HG03039 (cell line): ENCODE measurements at regions not wholly inside any gene's neighbourhood (a gene's known extent, or its start where the extent isn't known, plus 50 kb on each side); places are given as distances from the start of the nearest gene placed in this dataset.
"Not testable (repeated sequence)": the region's sequence is repeated elsewhere in the genome, so short reads cannot be mapped to it uniquely, and the experiment has no call there.

Experiments
- ATAC-seq: cut with Tn5 transposase; IDR thresholded peaks from one replicate; pipeline ENCODE4 v1.9.1; 2021; ENCODE audit warnings: mild to moderate bottlenecking, moderate library complexity; ENCODE audit not compliant: unreplicated experiment

DNA sequence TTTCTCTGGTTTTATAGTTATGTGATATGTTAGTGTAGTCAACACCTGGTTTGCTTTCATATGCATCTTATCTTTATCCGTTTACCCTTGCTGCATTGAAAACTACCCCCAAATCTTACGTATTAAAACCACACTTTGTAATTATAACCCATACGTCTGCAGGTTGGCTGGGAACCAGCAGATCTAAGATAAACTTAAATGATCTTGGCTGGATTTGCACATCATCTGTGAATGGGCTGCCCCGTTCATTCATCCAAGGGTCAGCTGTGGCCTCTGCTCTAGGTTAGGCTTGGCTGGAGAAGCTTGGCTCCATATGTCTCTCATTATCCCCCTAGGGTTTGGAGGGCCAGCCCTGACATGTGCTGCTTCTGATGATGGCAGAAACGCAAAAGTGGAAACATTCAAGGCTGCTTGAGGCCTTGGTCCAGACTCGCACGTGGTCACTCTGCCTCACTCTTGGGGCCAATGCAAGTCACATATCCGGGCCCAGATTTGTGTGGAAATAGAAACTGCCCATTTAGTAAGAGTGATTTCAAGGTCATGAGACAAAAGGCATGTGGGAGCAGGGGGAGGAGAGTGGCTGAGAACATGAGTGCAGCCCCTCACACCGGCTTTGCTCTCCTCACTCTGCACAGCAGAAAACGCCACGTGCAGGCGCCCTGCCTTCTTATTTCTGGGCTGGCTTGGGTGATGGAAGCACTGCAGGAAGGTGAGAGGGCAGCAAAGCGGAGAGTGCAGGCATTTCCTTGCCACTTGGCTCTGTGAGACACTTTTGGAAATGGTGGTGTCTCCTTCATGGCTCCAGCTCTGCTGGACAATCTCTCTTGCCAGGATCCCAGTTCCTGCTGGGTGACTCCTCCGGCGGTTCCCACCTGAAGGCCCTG lies 553.8 kb downstream of the GLRX3 start:
- no peak for ATAC-seq

DNA sequence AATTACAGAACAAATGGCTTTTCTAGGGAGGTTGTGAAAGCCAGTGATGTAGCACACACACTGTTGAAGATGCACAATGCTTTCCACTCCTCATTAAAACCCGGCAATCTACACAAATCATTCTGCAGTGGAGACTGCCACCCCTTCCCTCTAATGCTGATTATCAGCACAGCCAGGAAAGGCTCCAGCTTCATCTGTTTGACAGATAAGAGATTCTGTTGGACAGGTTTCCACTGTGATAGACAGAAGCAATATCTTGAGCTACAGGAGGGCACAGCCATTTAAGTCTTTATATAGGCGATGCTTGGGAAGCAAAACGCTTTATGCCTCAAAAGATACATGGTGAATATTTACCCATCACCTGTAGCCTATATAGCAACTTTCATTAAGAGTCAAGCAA lies 555.6 kb downstream of the GLRX3 start:
- no peak for ATAC-seq

DNA sequence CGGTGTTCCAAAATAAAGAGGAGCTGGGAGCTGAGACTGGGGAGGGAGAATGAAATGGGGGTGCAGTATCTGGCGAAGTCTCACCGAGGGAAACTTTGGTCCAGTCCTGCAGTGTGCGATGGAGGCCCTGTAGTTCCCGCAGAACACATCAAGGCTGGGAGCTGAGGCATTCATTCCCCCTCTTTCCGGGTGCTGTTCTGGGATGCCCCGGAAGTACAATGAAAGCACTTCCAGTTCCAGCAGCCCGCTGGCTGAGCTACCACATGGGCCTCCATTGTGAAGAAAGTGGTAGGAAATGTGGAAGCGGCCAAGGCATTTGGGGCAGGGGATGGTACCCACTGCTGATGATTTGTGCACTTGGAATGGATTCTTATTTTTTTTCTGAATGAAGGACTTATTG lies 560.7 kb downstream of the GLRX3 start:
- no peak for ATAC-seq

DNA sequence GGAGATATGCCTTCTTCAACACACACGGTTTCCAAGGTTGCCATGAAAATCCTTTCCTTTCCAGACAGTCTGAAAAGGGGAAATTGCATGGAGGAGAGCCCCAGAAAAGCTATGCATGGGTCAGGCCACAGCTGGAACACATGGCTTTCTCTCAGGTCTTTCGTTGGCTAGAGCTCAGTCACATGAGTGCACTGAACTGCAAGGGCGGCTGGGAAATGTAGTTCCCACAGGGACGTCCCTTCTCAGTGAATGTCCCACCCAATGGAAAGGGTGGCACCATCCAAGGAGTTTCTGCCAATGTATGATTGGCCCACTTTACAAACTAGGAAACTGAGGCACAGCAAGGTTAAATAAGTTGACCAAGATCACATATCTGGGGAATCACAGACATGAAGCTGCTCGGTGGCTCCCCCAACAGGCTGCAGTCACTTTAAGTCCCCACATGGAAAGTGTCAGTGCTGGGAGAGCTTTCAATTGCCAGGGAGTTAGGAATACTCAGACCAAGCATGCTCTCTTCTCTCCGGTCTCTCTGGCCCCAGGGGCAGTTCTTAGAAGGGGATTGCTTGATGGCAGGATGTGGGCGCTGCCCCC lies 571.3 kb downstream of the GLRX3 start:
- ATAC-seq: no peak

DNA sequence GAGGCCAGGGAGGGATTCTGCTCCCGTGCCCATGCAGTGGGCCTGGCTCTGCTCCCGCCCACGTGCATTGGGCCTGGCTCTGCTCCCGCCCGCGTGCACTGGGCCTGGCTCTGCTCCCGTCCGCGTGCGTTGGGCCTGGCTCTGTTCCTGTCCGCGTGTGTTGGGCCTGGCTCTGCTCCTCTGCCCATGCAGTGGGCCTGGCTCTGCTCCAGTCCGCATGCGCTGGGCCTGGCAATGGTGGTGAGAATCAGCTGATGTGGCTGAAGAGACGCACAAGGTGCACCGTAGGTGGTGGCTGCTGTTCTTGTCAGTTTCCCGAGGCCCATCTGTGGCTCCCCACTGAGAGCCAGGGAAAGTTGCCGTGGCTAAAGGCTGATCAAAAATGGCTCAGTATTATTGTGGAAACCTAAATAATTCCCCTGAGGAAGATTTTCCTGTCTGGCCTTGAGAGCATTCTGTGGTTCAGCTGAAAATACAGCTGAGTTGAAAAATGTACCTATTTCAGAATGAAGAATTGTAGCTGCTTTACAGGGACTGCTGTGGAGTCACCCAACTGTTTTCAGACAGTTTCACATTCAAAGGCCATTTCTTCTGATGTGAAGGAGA lies 572.4 kb downstream of the GLRX3 start:
- no peak for ATAC-seq

DNA sequence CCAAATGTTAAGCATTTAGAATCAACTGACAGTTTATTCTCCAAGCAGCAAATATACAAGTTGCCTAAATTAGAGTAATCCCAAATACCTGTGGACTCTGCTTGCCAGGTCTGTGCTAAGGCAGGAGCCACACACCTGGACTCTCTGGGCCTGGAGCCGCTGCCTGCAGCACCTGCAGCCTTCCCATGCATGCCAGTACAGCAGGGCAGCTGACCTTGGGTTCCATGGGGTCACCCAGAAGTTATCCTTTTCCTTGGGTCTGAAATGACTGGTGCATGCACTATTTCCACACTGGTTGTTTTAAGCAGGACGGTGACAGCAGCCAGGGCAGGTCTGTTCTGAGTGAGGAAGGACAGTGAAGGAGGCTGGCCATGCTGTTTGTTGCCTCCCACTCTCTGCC lies 573.2 kb downstream of the GLRX3 start:
- no peak for ATAC-seq

DNA sequence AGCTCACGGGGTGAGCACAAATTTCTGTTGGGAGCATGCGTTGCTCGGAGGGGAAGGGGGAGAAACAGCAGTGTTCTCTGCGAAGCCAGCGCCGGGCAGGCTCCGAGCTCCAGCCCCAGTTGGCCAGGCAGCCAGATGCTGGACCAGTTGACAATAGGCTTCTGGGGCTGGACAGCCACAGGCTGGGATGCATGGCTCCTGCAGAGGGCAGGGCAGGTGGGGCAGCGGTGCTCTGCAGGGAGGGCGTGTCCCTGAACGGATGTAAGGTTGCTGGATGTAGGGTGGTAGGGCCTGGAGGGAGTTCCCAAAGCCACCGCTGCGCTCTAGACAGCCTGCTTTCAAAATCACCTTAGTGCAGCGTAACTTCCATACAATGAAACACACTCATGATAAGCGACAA lies 574.9 kb downstream of the GLRX3 start:
- ATAC-seq: no peak

DNA sequence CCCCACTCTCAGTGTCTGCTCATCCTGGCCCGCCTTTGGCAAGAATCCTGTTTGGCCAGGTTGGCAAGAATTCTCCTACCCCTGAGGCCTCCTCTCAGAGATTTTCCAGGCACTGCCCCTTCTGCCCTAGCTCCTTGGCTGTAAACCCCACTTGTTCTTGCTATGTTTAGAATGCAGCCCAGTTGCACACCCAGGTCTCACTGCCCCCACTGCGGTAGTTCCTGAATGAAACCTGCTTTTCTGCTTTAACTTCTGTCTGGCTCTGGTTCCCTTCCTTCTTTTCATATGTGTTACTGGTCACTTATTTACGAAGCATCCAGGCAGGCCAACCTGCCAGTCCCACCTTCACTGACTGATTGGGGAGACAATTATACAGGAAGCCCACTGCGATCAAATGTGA lies 576.9 kb downstream of the GLRX3 start:
- ATAC-seq: no peak

DNA sequence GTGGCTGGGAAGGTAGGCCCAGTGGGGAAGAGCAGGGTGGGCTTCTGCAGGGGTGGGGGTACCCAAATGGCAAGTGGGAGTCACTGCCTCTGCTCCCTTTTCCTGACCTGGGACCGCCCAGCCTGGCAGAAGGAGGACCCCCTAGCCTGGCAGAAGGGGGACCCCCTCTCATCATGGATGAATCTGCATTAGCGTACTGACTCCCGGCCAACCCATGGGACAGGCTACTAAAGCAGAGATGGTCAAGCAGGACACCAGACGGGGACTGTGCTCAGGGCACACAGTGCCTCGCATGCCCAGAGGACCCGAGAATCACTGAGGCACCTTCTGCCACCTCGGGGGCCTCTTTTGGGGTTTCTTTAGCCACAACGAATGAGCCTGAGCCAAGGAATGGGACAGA lies 577.5 kb downstream of the GLRX3 start:
- no peak for ATAC-seq

DNA sequence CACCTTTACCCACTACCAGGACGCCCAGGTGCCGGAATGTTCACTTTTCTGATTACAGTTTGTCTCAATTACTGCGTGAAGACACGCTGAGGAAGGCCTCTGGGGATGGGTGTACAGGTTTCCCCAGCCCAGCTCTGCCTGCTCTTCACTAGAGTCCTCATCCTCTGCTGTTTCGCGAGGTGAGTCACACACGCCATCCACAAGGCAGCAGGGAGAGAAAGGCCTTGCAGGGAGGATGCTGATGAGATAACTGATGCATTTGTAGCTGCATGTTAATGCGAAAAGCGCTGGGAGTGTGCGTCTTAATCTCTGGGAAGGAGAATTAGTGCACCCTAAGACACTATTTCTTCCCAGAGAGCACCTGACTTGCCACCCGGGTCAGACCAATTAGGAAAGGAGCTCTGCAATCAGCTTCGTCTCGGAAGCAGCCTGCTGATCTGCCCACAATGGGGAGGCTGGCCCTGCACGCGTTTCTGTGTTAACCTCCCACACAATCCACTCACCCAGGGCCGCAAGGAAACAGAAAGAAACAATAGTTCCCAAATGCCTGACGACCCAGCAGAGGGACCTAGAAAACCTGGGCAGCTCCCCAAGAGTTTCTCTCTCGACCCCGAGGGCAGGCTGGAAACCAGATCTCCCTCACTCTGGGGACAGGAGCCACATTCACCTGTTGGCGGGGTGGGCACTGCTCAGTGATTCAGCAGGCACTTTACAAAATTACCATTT lies 578.7 kb downstream of the GLRX3 start:
- no peak for ATAC-seq

DNA sequence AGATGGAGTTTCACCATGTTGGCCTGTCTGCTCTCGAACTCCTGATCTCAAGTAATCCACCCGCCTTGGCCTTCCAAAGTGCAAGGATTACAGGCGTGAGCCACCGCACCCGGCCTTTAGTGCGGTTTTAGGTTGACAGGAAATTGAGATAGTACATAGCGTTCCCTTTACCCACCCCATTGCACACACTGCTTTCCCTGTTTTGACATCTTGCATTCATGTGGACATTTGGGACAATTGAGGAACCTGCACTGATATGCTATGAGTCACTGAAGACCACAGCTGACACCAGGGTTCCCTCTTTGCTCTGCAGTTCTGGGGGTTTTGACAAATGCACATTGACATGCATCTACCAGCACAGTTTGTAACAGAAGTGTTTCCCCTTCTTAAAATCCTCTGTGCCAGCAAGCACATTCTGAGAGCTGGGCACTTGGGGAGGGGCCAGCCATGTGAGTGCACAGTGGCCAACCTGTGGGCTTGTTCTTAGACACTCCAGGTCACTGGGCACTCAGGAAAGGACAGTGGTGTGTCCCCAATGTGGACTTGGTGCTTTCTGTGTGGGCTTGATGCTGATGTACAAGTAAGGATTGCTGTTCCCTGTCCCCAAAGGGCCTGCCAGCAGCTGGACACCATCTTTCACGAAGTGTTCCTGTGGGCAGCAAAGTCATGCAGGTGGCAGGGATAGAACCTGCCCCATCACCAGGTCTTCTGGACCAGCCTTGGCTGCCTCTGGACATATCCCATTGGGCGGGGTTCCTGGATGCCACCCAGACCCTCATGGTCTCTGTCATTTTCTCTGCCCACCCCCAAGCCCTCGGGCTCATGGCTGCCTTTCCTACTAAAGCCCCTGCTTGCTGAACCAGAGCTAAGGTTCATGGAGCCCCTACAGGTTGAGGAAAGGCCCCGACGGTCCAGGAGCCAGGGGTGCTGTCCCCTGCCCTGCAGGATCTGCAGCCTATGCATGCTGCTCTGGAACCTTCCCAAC lies 579.8 kb downstream of the GLRX3 start:
- ATAC-seq: no peak

DNA sequence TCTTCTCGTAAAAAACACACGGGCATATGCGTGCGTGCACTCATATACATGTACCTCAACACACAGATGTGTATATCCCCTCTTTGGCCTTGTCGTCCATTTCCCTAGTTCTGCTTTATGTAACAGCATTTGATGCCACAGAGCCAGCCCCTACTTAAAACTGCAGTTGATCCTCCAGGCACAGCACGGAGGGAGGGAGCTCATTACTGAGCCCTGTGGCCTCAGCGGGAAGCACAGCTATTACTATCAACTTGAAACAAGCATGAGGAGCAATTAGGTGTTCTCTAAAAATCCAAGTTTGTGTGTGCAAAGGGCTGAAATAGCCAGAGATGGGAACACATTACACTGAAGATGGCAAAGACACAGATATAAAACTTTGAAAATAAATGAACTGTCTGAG lies 580.9 kb downstream of the GLRX3 start:
- no peak for ATAC-seq

DNA sequence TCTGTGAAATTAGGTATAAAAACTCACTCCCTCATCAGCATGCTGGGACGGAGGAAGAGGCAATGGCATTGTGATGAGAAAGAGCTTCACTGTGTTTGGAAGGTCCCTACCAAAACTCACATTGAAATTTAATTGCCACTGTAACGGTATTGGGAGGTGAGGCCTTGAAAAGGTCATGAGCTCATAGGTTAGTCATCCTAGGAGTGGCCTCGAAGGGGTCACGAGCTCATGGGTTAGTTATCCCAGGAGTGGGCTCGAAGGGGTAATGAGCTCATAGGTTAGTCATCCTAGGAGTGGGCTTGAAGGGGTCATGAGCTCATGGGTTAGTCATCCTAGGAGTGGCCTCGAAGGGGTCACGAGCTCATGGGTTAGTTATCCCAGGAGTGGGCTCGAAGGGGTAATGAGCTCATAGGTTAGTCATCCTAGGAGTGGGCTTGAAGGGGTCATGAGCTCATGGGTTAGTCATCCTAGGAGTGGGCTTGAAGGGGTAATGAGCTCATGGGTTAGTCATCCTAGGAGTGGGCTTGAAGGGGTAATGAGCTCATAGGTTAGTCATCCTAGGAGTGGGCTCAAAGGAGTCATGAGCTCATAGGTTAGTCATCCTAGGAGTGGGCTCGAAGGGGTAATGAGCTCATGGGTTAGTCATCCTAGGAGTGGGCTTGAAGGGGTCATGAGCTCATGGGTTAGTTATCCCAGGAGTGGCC lies 582.7 kb downstream of the GLRX3 start:
- ATAC-seq: not testable (repeated sequence)

DNA sequence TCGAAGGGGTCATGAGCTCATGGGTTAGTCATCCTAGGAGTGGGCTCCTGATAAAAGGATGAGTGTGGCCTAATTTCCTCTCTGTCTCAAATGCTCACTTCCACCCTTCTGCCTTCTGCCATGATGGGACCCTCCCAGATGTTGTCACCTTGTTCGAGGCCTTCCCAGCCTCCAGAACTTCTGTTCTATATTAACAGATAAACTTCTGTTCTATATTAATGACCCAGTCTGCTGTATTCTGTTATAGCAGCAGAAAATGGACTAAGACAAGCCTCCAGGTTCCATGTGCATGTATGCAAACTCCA lies 583.2 kb downstream of the GLRX3 start:
- ATAC-seq: no peak

DNA sequence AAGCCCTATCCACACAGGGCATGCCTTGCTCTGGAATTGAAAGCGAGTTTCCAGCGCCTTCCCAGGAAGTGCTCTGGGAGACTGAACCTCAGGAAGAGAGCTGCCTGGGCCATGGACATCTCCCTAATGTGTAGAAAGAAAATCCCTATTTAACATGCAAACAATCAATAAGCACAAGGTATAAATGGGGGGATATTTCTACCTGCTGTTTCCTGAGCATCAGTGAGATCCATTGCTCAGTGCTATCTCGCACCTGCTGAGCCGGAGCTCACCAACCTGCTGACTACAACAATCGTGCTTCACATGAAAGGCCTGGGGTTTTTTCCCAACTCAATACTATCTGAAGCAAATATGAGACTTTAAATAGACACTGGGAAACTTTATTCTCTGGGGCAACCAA lies 584.0 kb downstream of the GLRX3 start:
- no peak for ATAC-seq

DNA sequence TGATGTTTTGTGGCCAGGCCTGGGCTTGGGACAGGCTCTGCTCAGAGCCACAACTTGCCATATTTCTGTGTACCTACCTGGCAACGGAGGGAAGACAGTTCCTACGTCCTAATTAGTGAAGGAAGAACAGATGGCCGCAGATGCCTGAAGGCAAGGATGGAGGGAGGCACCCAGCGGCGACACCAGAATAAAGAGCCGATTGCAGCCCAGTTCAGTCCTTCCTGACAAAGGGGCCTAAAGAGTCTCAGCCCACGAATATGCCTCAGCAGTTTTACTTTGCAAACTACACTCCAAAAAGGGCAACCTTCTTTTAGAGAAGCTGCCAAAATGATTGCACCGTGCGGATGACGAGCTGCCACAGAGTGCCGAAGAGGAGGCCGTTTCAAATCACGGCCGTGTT lies 585.8 kb downstream of the GLRX3 start:
- ATAC-seq: no peak

DNA sequence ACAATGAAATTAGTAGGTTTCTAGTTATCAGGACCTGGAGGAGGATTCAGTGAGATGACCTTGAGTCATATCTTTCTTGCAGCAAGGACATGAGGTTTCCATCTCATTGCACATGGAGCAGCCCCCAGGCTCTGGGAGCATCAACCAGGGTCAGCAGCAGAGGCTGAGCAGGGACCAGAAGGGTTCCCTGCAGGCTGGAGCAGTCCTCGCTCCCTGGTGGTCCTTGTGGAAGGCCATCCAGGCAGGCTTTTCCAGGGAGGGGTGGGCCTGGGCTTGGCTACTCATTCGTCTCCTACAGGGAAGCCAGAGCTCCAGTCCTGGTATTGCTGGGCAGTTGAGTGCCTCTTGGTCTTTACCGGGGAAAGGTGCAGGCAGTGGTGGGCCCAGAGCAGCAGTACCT lies 587.5 kb downstream of the GLRX3 start:
- ATAC-seq: no peak

DNA sequence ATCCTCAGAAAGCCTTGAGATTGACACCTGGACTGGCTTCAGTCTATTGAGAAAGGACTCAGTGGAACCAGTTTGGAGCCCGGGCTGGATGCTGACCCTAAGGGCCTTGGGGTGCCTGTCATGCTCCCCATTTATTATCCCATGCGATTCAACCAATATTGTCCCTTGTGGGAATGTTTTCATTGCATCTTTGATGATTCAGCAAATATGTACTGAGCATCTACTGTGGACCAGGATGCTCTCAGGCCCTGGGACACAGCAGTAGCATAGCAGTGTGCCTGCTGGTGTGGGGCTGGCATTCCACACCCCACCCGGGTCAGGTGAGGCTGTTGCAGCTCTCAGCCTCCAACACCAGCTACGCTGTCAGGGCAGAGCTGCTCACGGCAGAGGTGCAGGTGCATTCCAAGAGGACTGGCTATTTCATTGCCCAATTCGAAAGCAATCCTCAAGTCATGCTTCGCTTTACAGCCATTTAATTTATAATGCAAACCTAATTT lies 586.0 kb downstream of the TCERG1L start:
- ATAC-seq: no peak

DNA sequence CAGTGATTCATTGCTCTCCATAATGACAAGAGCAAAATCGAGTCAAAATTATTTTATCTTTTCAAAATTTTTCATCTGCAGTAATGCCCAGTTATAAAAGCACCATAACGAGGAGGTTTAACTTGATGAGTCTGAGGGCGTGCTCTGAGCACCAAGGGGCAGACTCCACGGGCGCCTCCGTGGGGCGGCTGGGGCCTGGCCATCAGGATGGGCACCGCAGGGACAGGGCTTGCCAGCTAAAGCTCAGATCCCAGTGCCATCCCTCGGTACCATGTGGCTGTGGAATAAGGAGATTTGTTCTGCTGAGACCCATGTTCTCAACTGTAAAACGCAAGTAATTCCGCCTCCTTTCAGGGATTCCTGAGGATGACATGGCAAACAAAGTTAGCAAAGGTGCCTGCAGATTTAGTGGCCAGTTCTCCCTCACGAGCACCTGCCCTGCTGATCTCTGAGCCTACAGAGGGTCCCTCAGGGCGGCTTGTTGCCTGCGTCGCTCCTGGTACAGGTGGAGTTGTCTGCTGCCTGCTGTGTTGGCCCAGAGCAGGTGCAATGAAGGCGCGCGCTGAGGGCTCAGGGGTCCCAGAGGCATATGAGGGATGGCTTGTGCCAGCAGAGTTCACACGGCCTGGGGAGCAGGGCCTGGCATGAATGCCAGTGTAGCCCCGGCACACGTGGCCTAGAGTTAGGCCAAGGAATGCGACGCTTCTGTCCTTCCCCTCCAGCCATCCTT lies 584.4 kb downstream of the TCERG1L start:
- ATAC-seq: no peak
